Smooth muscle cell (in vitro differentiated cells): ENCODE measurements at regions not wholly inside any gene's neighbourhood (a gene's known extent, or its start where the extent isn't known, plus 50 kb on each side); places are given as distances from the start of the nearest gene placed in this dataset.

Source experiments
- DNase-seq: peaks from one replicate; lab custom pipeline; 2025; ENCODE audit not compliant: unreplicated experiment; lab: John Stamatoyannopoulos, UW
- H2AFZ ChIP-seq: fragments of 200-600 bp; sonication (generic); 2 replicates; pipeline ENCODE4 v1.6.0; 2016; ENCODE audit warnings: antibody characterized with exemption, low read depth, mild to moderate bottlenecking
- H3F3A ChIP-seq: fragments of 200-600 bp; sonication (generic); 2 replicates; pipeline ENCODE4 v1.6.0; 2017; ENCODE audit warnings: antibody characterized with exemption, low read depth
- H3K27ac ChIP-seq: fragments of 200-600 bp; sonication (generic); 2 replicates; pipeline ENCODE4 v1.5.1; 2016; ENCODE audit warnings: low read depth, mild to moderate bottlenecking
- H3K27me3 ChIP-seq: fragments of 200-600 bp; sonication (generic); 2 replicates; pipeline ENCODE4 v1.6.1; 2016; ENCODE audit warnings: low read depth, mild to moderate bottlenecking
- H3K36me3 ChIP-seq: fragments of 200-600 bp; sonication (generic); 2 replicates; pipeline ENCODE4 v1.5.1; 2016; ENCODE audit warnings: low read depth
- H3K4me1 ChIP-seq: fragments of 200-600 bp; sonication (generic); 2 replicates; pipeline ENCODE4 v1.5.1; 2016; ENCODE audit warnings: low read depth
- H3K4me2 ChIP-seq: fragments of 200-600 bp; sonication (generic); 2 replicates; pipeline ENCODE4 v1.6.0; 2016; ENCODE audit warnings: mild to moderate bottlenecking
- H3K4me3 ChIP-seq: fragments of 200-600 bp; sonication (generic); 2 replicates; pipeline ENCODE4 v1.5.1; 2016; ENCODE audit warnings: mild to moderate bottlenecking
- H3K79me2 ChIP-seq: fragments of 200-600 bp; sonication (generic); 2 replicates; pipeline ENCODE4 v1.6.0; 2016; ENCODE audit warnings: low read depth, mild to moderate bottlenecking
- H3K9ac ChIP-seq: fragments of 200-600 bp; sonication (generic); 2 replicates; pipeline ENCODE4 v1.6.0; 2016; ENCODE audit warnings: low read depth
- H3K9me3 ChIP-seq: fragments of 200-600 bp; sonication (generic); replicated peaks from 2 replicates; pipeline ENCODE4 v1.5.1; 2016; ENCODE audit warnings: low read depth
- H4K20me1 ChIP-seq: fragments of 200-600 bp; sonication (generic); 2 replicates; pipeline ENCODE4 v1.6.0; 2016; ENCODE audit warnings: low read depth
- WGBS: methylation state at CpG from one replicate; pipeline ENCODE4 v1.1.7; 2016; ENCODE audit warnings: low lambda C conversion rate; 5-methylcytosine and 5-hydroxymethylcytosine counted together
- TF ChIP-seq, protein P1 (sequence below): fragments of 200-600 bp; sonication (generic); IDR thresholded peaks from 2 replicates; pipeline ENCODE4 v1.5.1; 2017; ENCODE audit warnings: borderline replicate concordance, mild to moderate bottlenecking, antibody characterized with exemption; ENCODE audit not compliant: insufficient read depth, poor library complexity, severe bottlenecking

DNA sequence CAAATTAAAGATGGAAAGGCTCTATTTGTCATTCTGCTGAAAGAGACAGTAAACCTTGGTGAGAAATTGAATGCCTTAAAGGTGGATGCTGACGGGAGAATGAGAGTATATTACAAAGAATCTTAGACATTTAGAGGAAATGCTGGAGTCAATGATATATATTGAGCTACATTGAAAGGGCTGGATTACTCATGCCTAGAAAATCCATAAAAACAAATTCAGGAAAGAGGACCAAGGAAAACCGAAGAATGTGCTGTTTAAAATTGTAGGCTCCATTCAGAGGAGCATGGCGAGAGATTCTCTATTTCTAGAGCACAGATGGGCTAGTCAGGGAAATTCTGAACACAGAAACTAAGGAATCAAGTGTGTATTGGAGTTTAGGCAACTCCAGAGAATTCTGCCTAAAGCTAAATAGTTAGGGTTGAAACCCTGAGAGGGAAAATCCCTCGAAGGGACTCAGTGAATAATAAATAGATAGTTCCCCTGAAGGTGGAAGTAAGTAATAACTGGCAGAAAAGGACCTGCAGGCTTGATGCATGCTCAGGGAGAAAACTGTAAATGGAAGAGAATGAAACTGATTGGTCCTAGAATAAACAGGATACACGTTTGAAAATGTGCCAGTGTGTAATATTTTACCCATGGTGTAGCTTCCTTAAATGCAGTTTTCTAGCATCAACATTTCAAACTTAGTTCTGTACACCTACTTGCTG is 1532.4 kb upstream of the TENM3 start:
- Histone ChIP-seq H4K20me1 (no peaks in the 10 kb centered on the region), H3K79me2 (no peaks in the 10 kb centered on the region), H3K36me3 (no peaks in the 10 kb centered on the region), H3K9ac (no peak overlapping the region), H3K4me1 (no peaks in the 10 kb centered on the region), H3F3A (no peaks in the 10 kb centered on the region), H3K4me3 (no peak overlapping the region), H2AFZ (no peak overlapping the region), H3K27me3 (no peaks in the 10 kb centered on the region), H3K9me3 (peaks cover 9% of the 10 kb centered on the region), H3K27ac (no peak overlapping the region), H3K4me2 (no peak overlapping the region)
- DNase-seq, result no peak
- TF ChIP-seq, protein P1, sequence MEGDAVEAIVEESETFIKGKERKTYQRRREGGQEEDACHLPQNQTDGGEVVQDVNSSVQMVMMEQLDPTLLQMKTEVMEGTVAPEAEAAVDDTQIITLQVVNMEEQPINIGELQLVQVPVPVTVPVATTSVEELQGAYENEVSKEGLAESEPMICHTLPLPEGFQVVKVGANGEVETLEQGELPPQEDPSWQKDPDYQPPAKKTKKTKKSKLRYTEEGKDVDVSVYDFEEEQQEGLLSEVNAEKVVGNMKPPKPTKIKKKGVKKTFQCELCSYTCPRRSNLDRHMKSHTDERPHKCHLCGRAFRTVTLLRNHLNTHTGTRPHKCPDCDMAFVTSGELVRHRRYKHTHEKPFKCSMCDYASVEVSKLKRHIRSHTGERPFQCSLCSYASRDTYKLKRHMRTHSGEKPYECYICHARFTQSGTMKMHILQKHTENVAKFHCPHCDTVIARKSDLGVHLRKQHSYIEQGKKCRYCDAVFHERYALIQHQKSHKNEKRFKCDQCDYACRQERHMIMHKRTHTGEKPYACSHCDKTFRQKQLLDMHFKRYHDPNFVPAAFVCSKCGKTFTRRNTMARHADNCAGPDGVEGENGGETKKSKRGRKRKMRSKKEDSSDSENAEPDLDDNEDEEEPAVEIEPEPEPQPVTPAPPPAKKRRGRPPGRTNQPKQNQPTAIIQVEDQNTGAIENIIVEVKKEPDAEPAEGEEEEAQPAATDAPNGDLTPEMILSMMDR, result no peak
- WGBS, result 84% methylated on average over 5 of the region's 5 CpGs

DNA sequence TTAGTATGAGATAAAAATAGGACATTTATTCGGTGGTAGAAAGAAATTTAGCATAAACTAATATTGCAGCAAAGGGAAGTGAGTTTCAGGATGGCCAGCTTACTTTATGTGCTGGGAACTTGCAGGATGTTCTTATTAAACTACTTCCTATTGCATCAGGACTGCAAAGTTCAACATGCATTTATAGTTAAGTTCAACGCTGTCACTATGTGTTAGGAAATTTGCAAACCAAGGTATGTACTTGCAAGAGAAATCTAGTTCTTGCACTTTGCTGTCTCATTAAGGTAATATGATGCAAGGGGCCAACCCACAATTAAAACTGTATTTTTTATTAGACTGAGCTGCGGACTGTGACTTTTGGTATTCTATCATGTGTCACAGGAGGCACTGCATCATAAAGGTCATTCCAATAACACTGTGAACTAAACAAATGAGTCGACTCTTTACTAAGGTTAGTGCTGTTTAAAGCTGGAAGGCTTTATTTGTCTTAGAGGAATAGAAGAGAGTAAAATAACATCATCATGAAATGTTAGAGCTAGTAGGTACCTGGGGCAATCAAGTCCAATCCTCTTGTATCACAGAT is 1525.7 kb upstream of the TENM3 start:
- H3K4me3 ChIP-seq, result no peak overlapping the region
- no peak for DNase-seq
- H4K20me1 ChIP-seq, result no peaks in the 10 kb centered on the region
- TF ChIP-seq, protein P1, result no peak
- WGBS, result 83% methylated on average over 4 of the region's 4 CpGs
- H3K4me1 ChIP-seq, result no peaks in the 10 kb centered on the region
- H2AFZ ChIP-seq, result no peak overlapping the region
- no peaks in the 10 kb centered on the region for H3K9me3 ChIP-seq
- no peak overlapping the region for H3K4me2 ChIP-seq
- H3K36me3 ChIP-seq, result no peaks in the 10 kb centered on the region
- no peak overlapping the region for H3K27ac ChIP-seq
- no peaks in the 10 kb centered on the region for H3F3A ChIP-seq
- H3K79me2 ChIP-seq, result no peaks in the 10 kb centered on the region
- no peaks in the 10 kb centered on the region for H3K27me3 ChIP-seq
- H3K9ac ChIP-seq, result no peak overlapping the region

DNA sequence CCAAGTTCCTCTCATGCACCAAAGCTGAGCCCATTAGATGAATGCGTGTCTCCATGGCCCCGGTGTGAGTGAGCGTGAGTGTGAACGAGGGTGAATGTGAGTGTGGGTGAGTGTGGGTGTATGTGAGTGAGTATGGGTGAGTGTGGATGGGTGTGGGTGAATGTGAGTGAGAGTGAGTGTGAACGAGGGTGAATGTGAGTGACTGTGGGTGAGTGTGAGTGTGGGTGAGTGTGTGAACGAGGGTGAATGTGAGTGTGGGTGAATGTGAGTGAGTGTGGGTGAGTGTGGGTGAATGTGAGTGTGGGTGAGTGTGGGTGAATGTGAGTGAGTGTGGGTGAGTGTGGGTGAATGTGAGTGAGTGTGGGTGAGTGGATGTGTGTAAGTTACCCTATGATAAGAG is 1521.8 kb upstream of the TENM3 start:
- WGBS, result 96% methylated on average over 6 of the region's 6 CpGs

More for the DNA sequence above, 1521.8 kb upstream of the TENM3 start:
- Histone ChIP-seq H3K9ac (no peak overlapping the region), H3F3A (no peaks in the 10 kb centered on the region), H3K9me3 (no peaks in the 10 kb centered on the region), H3K4me3 (no peak overlapping the region), H2AFZ (no peak overlapping the region), H3K79me2 (no peaks in the 10 kb centered on the region), H4K20me1 (no peaks in the 10 kb centered on the region), H3K4me1 (no peaks in the 10 kb centered on the region), H3K27ac (no peak overlapping the region), H3K27me3 (no peaks in the 10 kb centered on the region), H3K4me2 (no peak overlapping the region), H3K36me3 (no peaks in the 10 kb centered on the region)
- TF ChIP-seq, protein P1, result no peak
- DNase-seq, result no peak
